Myocyte (in vitro differentiated cells): ENCODE measurements at regions not wholly inside any gene's neighbourhood (a gene's known extent, or its start where the extent isn't known, plus 50 kb on each side); places are given as distances from the start of the nearest gene placed in this dataset.
"Not testable (repeated sequence)": the region's sequence is repeated elsewhere in the genome, so short reads cannot be mapped to it uniquely, and the experiment has no call there.

ENCODE experiments used
- DNase-seq: peaks from one replicate; pipeline ENCODE4 v3.0.0-alpha.2; 2012; ENCODE audit warnings: low read depth

DNA sequence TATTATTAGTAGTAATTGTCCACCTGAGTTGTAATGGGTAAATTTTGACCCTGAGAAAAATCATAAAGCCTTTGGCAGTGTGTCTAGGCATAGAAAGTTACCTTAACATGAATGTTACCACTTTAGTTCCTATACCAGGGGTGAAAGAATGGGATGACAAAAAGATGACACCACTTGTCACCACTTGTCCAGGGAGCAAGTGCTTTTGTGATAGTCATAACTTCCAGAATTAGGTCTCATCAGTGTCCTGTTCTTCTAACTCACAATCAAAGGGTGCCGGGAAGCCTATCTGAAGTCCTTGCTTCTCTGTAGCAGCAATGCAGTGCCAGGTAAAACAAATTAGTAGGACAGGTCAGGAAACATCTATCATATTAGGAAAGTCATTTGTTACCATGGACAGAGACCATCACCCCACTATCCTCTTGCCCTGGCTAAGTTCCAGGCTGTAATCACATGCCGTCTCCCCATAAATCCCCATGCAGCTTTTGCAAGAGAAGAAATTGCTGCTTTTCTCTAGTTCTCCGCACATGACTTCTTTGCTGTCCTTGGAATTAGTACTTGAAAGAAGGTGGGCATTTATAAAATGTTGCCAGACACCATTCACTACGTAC lies 156.5 kb upstream of the SGCD start:
- DNase-seq: no peak

DNA sequence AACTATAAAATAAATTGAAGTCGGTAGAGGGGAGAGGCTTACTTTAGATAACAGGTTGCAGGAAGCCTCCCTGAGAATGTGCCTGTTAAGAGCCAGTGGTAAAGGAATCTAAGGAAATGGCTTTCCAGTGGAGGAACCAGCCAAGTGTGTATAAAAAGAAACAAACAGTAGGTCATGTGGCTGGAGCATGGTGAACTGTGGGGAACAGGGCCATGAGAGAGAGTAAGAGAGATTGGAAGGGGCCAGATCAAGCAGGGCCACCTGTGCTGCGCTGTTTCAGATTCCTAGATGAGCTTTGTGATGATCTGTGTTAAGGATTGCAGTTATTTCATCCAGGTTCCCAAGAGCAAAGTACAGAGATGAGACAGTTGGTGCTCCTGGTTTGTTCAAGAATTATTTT lies 152.7 kb upstream of the SGCD start:
- no peak for DNase-seq

DNA sequence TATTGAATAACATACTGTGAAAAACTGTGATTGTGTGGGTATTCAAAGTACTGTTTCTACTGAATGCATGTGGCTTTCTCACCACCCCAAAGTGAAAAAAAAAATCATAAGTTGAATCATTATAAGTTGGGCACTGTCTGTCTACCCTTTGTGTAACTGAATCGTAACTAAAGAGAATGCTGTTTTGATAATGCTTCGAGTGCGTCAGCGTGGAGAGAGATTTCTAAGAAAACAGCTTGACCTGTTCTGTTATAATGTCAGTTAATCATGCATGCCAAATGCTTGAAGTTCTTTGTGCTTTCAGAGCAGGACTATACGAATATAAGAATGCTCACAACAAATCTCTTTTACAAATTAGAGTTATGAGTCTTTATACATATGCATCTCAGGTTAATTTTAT lies 148.8 kb upstream of the SGCD start:
- DNase-seq: no peak

DNA sequence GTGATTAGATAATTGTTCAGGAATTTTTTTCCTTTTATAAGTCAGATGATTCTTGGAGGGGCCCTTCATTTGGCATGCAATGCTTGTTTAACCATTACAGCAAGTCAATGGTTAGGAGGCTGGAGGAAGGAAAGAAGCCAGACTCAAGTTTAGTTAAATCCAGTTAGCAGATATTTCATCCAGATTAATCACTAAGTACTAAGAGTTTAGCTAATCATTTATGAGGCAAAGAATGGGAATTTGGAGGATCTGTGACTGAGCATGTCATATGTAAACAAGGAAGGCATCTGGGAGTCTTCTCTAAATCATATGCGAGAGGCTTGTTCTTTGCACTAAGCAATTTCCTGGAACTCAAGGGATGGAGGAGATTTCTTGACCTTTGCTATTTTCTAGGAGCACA lies 145.3 kb upstream of the SGCD start:
- no peak for DNase-seq

- DNase-seq: no peak
Observed at GRCh38 chr5:156182174-156182967, 144.6 kb upstream of the SGCD start.

DNA sequence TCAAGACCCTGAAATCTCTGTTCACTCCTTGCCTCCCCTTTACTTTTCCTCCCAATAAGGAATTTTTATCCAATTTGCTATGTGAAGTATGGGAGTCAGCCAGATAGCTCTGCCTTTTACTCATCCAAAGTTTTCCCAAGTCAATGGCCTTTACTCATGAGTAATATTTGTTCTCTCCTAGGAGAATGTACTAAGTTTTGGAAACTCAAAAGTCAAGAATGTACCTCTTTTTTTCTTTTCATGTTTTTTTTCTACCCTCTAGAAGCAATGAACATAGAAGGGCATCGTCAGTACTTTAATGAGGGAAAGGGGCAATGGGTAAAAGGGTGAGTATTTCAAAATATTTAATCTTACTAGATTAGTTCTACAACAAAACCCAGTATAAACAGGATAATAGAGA lies 140.2 kb upstream of the SGCD start:
- no peak for DNase-seq

- no peak for DNase-seq
Observed at GRCh38 chr5:156188016-156188415, 138.9 kb upstream of the SGCD start.

DNA sequence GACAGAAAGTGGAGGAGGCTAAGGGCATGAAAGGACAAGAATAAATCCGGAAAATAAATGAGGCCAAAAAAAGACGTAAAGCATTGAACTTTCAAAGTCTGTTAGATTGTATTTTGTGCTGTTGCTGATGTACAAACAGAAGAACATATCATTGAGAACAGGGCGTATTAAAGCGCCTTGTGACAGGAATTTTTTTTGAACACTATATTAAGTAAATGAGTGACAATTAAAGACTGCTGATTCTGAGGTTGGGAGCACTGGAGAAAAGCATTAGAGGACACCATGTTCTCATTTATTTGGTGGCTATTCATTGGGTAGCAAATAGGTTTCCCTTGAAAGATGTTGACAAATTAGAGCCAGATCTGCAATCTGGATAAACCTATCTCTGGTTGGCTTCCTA lies 137.3 kb upstream of the SGCD start:
- no peak for DNase-seq

DNA sequence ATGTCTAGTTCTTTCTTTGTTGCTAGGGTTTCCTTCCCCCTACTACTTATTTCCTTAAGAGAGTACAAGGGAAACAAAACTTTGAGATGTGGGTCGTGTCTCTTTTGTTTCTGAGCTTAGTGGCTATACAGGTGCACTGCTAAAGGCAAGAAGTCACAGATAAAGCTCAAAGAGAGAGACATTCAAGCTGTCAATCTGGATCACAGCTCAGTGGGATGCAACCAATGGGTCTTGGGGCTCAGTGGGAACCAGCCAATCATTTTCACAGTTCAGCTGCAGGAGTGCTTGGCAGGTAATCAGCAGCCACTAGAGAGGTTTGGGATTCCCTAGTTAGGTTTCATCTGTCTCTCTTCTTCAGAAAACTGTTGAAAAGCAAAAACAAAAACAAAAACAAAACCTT lies 135.4 kb upstream of the SGCD start:
- no peak for DNase-seq

- DNase-seq: no peak
Observed at GRCh38 chr5:156197042-156197635, 129.8 kb upstream of the SGCD start.

DNA sequence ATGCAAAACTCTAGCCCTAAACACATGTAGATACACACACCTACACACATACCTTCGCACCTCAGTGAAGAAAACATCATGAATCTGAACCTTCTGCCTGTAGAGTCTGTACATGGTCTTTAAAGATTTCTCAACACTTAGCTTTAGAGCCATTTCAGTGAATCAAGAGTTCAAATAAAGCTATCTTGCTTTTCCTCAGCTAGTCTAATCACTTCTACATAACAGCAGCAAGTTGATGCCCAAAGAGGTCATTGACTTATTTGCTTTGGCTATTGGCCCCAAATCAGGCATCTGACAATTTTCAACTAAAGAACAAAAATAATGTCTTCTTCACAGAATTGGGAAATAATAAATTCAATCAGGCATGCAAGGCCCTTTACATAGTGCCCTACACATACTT lies 127.9 kb upstream of the SGCD start:
- no peak for DNase-seq

DNA sequence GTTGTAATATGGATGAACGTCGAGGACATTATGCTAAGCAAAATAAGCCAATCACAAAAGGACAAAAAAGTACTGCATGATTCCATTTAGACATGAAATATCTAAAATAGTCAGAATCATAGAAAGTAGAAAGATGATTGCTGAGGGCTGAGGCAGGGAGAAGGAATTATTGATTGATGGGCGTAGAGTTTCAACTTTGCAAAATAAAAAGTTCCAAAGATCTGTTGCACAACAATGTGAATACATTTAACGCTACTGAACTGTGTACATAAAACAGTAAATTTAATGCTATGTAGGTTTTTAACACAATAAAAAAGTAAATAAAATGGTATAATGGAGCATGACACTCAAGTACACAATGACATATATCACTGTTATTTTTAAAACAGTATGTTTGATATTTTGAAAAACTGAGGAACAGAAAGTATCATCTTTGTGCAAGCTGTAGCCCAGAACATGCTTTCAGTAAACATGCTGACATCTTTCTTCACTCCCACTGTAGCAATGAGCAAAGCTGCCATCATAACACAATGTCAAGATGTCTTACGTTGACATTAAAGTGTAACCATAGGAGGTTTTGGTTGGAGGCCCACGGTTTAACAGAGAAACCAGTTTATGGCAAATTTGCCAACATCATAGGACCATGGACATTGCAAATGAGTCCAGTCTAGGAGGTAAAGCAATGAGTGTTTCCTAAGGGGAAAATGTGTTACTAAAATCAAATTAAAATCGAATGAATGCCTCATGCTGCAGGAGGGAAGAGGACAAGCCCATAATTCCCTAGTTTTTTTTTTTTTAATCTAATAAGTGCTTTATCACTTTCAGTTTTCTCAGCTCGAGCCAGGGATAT lies 125.8 kb upstream of the SGCD start:
- DNase-seq: no peak

GRCh38 chr5:156201788-156202403 lies 125.1 kb upstream of the SGCD start:
- no peak for DNase-seq

- peak; percentile 35 for DNase-seq
Observed at GRCh38 chr5:156208271-156208670, 118.7 kb upstream of the SGCD start.

DNA sequence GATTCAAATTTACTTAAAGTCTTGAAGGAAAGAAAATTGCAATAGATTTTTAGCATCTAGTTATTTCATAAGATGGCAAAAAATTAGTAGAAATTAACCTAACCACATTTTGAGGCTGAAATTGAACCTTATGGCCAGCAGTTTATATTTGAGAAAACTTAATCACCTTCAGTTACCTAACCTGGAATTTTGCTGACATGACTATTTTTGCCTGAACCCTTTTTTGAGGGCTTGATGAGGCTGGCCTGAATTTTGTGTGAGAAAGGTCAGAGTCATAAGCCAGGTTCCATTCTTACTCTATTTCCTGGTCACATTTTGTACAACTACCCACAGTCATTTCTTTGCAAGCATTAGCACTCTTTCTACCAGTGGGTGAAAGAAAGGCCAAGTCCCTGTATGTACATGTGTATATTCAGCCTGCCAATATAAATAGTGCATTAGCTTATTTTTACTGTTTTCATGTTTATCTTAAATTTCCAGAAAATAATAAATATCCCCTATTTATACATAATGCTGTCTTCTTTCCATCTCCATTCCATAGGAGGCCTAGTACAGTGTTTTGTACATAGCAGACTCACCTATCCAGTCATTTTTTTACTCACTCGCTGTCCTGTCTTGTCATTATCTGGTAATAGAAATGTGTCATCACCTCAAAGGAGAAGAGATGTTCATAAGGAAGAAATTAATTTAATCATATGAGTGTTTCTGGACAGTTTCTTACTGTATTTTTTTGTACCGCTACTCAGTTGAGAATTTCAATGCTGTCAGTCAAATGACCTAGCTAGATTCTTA lies 108.4 kb upstream of the SGCD start:
- DNase-seq: no peak

DNA sequence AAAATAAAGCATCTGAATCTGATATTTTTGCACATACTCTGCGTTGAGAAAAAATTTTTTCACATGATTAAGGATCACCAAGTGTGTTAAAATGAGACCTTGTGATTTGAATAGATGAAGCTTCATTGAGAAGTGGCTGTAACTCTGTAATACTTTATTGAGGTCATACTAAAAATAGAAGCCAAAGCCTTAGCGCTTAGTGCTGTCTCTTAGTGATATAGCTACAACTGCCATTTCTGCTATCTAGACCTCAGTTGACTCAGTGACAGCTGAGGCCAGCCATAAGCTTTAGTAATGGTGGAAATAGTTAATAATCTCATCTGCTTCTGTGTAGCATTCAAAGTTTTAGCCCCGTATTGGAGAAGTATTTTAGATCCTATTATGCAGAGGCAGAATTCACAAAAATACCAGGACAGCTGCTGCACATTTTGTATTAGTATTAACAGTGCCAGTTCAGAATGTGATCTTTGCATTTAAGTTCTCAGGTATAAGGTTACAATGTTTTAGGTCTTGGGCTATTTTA lies 107.4 kb upstream of the SGCD start:
- peak; percentile 13 for DNase-seq

GRCh38 chr5:156221816-156222215 lies 105.1 kb upstream of the SGCD start:
- DNase-seq: no peak

DNA sequence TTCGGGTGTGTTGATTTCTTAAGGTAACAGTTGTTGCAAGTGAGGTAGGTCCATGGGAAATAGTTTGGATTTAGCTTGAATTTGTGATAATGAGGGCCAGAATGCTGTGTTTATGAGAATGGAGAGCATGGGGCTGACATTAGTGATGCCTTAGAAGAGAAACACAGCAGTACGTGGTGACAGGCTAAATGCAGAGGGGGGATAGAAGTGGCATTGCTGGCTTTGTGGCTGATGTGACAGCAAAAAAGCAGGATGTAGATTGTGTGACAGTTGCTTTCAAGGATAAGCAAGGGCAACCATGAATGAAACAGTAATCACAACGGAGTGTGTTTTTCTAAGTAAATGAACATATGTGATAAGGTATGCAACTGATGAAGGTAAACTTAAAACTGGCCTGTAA lies 103.4 kb upstream of the SGCD start:
- no peak for DNase-seq

GRCh38 chr5:156226485-156226884 lies 100.5 kb upstream of the SGCD start:
- DNase-seq: not testable (repeated sequence)

- DNase-seq: no peak
Observed at GRCh38 chr5:156230887-156231286, 96.1 kb upstream of the SGCD start.
